Thyroid gland (tissue), 4 donors: ENCODE measurements at regions not wholly inside any gene's neighbourhood (a gene's known extent, or its start where the extent isn't known, plus 50 kb on each side); places are given as distances from the start of the nearest gene placed in this dataset.

ENCODE experiments used
- CTCF ChIP-seq, 6 experiments: fragments of 200-600 bp in 3 of 6; fragments of 450-650 bp in 3 of 6; sonication (generic) in 3 of 6; IDR thresholded peaks; one replicate each; pipeline ENCODE4 v1.5.1; 2016 to 2019; ENCODE audit warnings: antibody characterized with exemption in 6 of 6, mild to moderate bottlenecking in 2 of 6, inconsistent platforms in 1 of 6, moderate library complexity in 1 of 6
- POLR2A ChIP-seq, 2 donors: fragments of 450-650 bp; IDR thresholded peaks; one replicate each; pipeline ENCODE4 v1.6.1; 2017; ENCODE audit warnings: antibody characterized with exemption in 2 of 2, mild to moderate bottlenecking in 2 of 2, moderate library complexity in 1 of 2

GRCh38 chr1:56375326-56375804 lies 204.0 kb downstream of the PLPP3 start:
- TF ChIP-seq CTCF (IDR thresholded peaks at IDR 0.05) (no peak), POLR2A (IDR thresholded peaks at IDR 0.05) (no peak)
